ENCODE measurements at regions not wholly inside any gene's neighbourhood (a gene's known extent, or its start where the extent isn't known, plus 50 kb on each side); places are given as distances from the start of the nearest gene placed in this dataset.

- Histone ChIP-seq H3K27ac (ENCODE audit: low read depth, low read length) (no peak overlapping the region), H3K9ac (ENCODE audit: low read length) (no peak overlapping the region), H3K9me3 (ENCODE audit: control insufficient read depth in 1 of 2, insufficient read depth in 1 of 2, low read depth in 1 of 2, low read length in 2 of 2) (no peaks in the 10 kb centered on the region), H3K27me3 (ENCODE audit: insufficient read depth, low read length) (no peaks in the 10 kb centered on the region), H3K4me3 (replicated peaks in 1 of 2; ENCODE audit: low read depth in 1 of 2, low read length in 2 of 2) (no peak overlapping the region), H3K4me1 (ENCODE audit: control insufficient read depth in 1 of 2, insufficient read depth in 2 of 2, low read length in 2 of 2) (no peaks in the 10 kb centered on the region), H3K4me2 (ENCODE audit: low read length) (no peak overlapping the region), H3K9me2 (ENCODE audit: insufficient read depth) (no peaks in the 10 kb centered on the region), H3K79me2 (ENCODE audit: insufficient read depth, low read length) (no peaks in the 10 kb centered on the region), H3K36me3 (ENCODE audit: control insufficient read depth in 1 of 2, insufficient read depth in 2 of 2, low read length in 2 of 2) (no peaks in the 10 kb centered on the region), H2AFZ (ENCODE audit: low read depth, low read length, poor library complexity, severe bottlenecking) (no peak overlapping the region), H4K20me1 (ENCODE audit: insufficient read depth) (no peaks in the 10 kb centered on the region)
- intact Hi-C loops (cut with micrococcal nuclease) = no loop called here
- ChIA-PET CTCF (no interaction called here), POLR2A (no interaction called here), RAD21 (ENCODE audit: low non-redundant PET in 1 of 2, low total read pairs in 2 of 2, uncharacterized antibody in 2 of 2, unreplicated experiment in 2 of 2) (no interaction called here)
- ATAC-seq (no peak), DNase-seq (ENCODE audit: low read depth, low spot score) (no peak)
- no peak for TF ChIP-seq SRF (IDR thresholded peaks at IDR 0.05; ENCODE audit: low read depth)
- no peak for TF ChIP-seq SP1 (IDR thresholded peaks at IDR 0.05; ENCODE audit: low read depth)
- TF ChIP-seq ZNF274 (IDR thresholded peaks at IDR 0.05; ENCODE audit: low read depth, low read length) = no peak
- no peak for TF ChIP-seq SIN3A (IDR thresholded peaks at IDR 0.05; ENCODE audit: low read depth)
- TF ChIP-seq CTCF (IDR thresholded peaks at IDR 0.05 in 2 of 3, conservative IDR thresholded peaks at IDR 0.05 in 1 of 3; ENCODE audit: borderline replicate concordance in 1 of 3, insufficient read depth in 1 of 3, low read depth in 2 of 3, low read length in 2 of 3) = no peak
- no peak for TF ChIP-seq CBX3 (IDR thresholded peaks at IDR 0.05; ENCODE audit: low read depth)
- TF ChIP-seq REST (IDR thresholded peaks at IDR 0.05; ENCODE audit: low read depth) = no peak
- no peak for TF ChIP-seq EGR1 (IDR thresholded peaks at IDR 0.05; ENCODE audit: low read depth)
- no peak for TF ChIP-seq ZFX (IDR thresholded peaks at IDR 0.05)
- TF ChIP-seq FOSL1 (IDR thresholded peaks at IDR 0.05; ENCODE audit: low read depth) = no peak
- TF ChIP-seq TCF7L2 (IDR thresholded peaks at IDR 0.05; ENCODE audit: borderline replicate concordance, extremely low read depth, insufficient read depth, insufficient read length) = no peak
- no peak for TF ChIP-seq ELF1 (IDR thresholded peaks at IDR 0.05; ENCODE audit: borderline replicate concordance, low read depth)
- BruUV-seq (replicated peaks) = no TSS peak
Measured at GRCh38 chr11:70594606-70595005, 196.3 kb downstream of the CTTN start.
